Neural cell (in vitro differentiated cells): ENCODE measurements at regions not wholly inside any gene's neighbourhood (a gene's known extent, or its start where the extent isn't known, plus 50 kb on each side); places are given as distances from the start of the nearest gene placed in this dataset.

Experiments
- EZH2 ChIP-seq: fragments of 200-600, 300-800 bp; shearing (Covaris generic), sonication (generic); IDR thresholded peaks from 2 replicates; pipeline ENCODE4 v1.6.1; 2014; ENCODE audit warnings: antibody characterized with exemption, low read length, borderline replicate concordance, mild to moderate bottlenecking; ENCODE audit not compliant: insufficient read depth, poor library complexity, severe bottlenecking
- POLR2AphosphoS5 ChIP-seq: IDR thresholded peaks from 2 replicates; pipeline ENCODE4 v1.6.1; 2012
- TF ChIP-seq, protein P1 (sequence below): fragments of 450-650 bp; IDR thresholded peaks from 2 replicates; pipeline ENCODE4 v1.5.1; 2014; ENCODE audit warnings: antibody characterized with exemption, mild to moderate bottlenecking, moderate library complexity; ENCODE audit not compliant: poor library complexity, severe bottlenecking
- TF ChIP-seq, protein P2 (sequence below): IDR thresholded peaks from 2 replicates; pipeline ENCODE4 v1.6.1; 2012; ENCODE audit warnings: borderline replicate concordance

DNA sequence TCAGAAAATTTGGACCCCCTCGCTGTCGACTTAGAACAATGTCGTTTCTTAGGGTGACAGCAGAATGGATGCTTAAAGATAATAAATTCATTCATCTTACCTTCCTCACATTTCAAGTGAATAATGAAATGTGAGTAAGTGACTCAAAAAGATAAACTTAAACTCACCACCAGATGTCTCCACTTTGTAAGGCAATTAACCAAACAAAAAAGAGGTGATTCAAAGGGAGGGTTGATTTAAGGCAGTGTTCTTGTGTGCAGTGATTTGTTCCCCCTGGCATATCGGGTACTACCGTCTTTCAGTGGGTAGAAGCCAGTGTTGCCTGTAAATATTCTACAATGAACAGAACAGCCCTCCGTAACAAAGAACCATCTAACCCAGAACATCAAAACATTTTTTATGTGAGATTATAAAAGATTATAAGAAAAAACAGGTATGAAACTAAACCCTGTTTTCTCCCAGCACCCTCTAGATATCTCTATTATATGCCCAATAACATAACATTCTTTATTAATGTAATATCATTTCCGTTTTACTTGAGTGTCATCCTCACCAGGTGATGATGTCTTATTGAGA lies 589.7 kb downstream of the CBLN4 start:
- TF ChIP-seq POLR2AphosphoS5: no peak
- TF ChIP-seq, protein P1, sequence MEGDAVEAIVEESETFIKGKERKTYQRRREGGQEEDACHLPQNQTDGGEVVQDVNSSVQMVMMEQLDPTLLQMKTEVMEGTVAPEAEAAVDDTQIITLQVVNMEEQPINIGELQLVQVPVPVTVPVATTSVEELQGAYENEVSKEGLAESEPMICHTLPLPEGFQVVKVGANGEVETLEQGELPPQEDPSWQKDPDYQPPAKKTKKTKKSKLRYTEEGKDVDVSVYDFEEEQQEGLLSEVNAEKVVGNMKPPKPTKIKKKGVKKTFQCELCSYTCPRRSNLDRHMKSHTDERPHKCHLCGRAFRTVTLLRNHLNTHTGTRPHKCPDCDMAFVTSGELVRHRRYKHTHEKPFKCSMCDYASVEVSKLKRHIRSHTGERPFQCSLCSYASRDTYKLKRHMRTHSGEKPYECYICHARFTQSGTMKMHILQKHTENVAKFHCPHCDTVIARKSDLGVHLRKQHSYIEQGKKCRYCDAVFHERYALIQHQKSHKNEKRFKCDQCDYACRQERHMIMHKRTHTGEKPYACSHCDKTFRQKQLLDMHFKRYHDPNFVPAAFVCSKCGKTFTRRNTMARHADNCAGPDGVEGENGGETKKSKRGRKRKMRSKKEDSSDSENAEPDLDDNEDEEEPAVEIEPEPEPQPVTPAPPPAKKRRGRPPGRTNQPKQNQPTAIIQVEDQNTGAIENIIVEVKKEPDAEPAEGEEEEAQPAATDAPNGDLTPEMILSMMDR: peak; percentile 74
- TF ChIP-seq, protein P2, sequence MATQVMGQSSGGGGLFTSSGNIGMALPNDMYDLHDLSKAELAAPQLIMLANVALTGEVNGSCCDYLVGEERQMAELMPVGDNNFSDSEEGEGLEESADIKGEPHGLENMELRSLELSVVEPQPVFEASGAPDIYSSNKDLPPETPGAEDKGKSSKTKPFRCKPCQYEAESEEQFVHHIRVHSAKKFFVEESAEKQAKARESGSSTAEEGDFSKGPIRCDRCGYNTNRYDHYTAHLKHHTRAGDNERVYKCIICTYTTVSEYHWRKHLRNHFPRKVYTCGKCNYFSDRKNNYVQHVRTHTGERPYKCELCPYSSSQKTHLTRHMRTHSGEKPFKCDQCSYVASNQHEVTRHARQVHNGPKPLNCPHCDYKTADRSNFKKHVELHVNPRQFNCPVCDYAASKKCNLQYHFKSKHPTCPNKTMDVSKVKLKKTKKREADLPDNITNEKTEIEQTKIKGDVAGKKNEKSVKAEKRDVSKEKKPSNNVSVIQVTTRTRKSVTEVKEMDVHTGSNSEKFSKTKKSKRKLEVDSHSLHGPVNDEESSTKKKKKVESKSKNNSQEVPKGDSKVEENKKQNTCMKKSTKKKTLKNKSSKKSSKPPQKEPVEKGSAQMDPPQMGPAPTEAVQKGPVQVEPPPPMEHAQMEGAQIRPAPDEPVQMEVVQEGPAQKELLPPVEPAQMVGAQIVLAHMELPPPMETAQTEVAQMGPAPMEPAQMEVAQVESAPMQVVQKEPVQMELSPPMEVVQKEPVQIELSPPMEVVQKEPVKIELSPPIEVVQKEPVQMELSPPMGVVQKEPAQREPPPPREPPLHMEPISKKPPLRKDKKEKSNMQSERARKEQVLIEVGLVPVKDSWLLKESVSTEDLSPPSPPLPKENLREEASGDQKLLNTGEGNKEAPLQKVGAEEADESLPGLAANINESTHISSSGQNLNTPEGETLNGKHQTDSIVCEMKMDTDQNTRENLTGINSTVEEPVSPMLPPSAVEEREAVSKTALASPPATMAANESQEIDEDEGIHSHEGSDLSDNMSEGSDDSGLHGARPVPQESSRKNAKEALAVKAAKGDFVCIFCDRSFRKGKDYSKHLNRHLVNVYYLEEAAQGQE: no peak
- TF ChIP-seq EZH2: no peak
